B cell (primary cell): ENCODE measurements at regions not wholly inside any gene's neighbourhood (a gene's known extent, or its start where the extent isn't known, plus 50 kb on each side); places are given as distances from the start of the nearest gene placed in this dataset.

Source experiments
- ATAC-seq: fragments of 200-7000 bp; cut with Tn5 transposase; one replicate; pipeline ENCODE4 v1.10.0; 2021; ENCODE audit warnings: low read depth, mild to moderate bottlenecking, moderate number of reproducible peaks, moderate library complexity
- CTCF ChIA-PET: fragments of 350-600 bp; sonication (Branson Sonifier 250); formaldehyde crosslinking; loops from one replicate; lab custom pipeline; 2021; ENCODE audit warnings: antibody characterized with exemption, inconsistent platforms; lab: Charles Lee
- POLR2A ChIA-PET: fragments of 350-600 bp; sonication (Branson Sonifier 250); formaldehyde crosslinking; loops from one replicate; lab custom pipeline; 2021; ENCODE audit warnings: antibody characterized with exemption; lab: Charles Lee
- DNase-seq: peaks from one replicate; pipeline ENCODE4 v3.0.0; 2013
- H2AFZ ChIP-seq: 2 replicates; pipeline ENCODE4 v1.6.1; 2012; ENCODE audit warnings: mild to moderate bottlenecking, low read depth, low read length; ENCODE audit not compliant: insufficient read depth, poor library complexity, severe bottlenecking
- H3K27ac ChIP-seq, 2 donors: 1 replicate in 1 of 2; 2 replicates in 1 of 2; pipeline ENCODE4 v1.5.1; 2012 to 2013; ENCODE audit warnings: low read length in 2 of 2, mild to moderate bottlenecking in 2 of 2, moderate library complexity in 1 of 2
- H3K27me3 ChIP-seq, 4 experiments: fragments of 200-600 bp in 1 of 4; sonication (generic) in 1 of 4; replicated peaks in 1 of 4; 1 replicate in 2 of 4; 2 replicates in 2 of 4; pipeline versions ENCODE4 v1.6.1 to v1.7.0; 2013 to 2016; ENCODE audit warnings: low read length in 3 of 4, mild to moderate bottlenecking in 2 of 4, mixed read lengths in 1 of 4, moderate library complexity in 1 of 4; ENCODE audit not compliant: insufficient read depth in 4 of 4, control insufficient read depth in 3 of 4; ENCODE audit errors: control extremely low read depth in 1 of 4
- H3K36me3 ChIP-seq, 2 experiments: replicated peaks in 1 of 2; 1 replicate in 1 of 2; 2 replicates in 1 of 2; pipeline versions ENCODE4 v1.6.1 to v1.7.1; 2013; ENCODE audit warnings: low read length in 1 of 2; ENCODE audit not compliant: insufficient read depth in 2 of 2, control insufficient read depth in 1 of 2; ENCODE audit errors: control extremely low read depth in 1 of 2, extremely low read depth in 1 of 2
- H3K4me1 ChIP-seq, 2 donors: fragments of 200-600 bp in 1 of 2; sonication (generic) in 1 of 2; 1 replicate in 1 of 2; 2 replicates in 1 of 2; pipeline versions ENCODE4 v1.5.1 to v1.6.1; 2013 to 2017; ENCODE audit warnings: low read length in 2 of 2; ENCODE audit not compliant: control insufficient read depth in 2 of 2, insufficient read depth in 2 of 2
- H3K4me2 ChIP-seq: replicated peaks from 2 replicates; pipeline ENCODE3; 2012; ENCODE audit warnings: mild to moderate bottlenecking, low read depth, low read length; ENCODE audit not compliant: poor library complexity, severe bottlenecking
- H3K4me3 ChIP-seq, 5 experiments: fragments of 200-600 bp in 1 of 5; sonication (generic) in 1 of 5; 1 replicate in 3 of 5; 2 replicates in 2 of 5; pipeline versions ENCODE4 v1.5.1 to v1.7.0; 2011 to 2016; ENCODE audit warnings: low read length in 4 of 5, mild to moderate bottlenecking in 4 of 5, low read depth in 2 of 5, control low read depth in 1 of 5, moderate library complexity in 1 of 5; ENCODE audit not compliant: insufficient read depth in 1 of 5; ENCODE audit errors: control extremely low read depth in 1 of 5, extremely low read depth in 1 of 5
- H3K79me2 ChIP-seq: fragments of 200-600 bp; sonication (generic); one replicate; pipeline ENCODE4 v1.6.0; 2016; ENCODE audit warnings: low read length; ENCODE audit not compliant: control insufficient read depth, insufficient read depth
- H3K9ac ChIP-seq: fragments of 200-600 bp; sonication (generic); 2 replicates; pipeline ENCODE4 v1.6.1; 2017; ENCODE audit warnings: mild to moderate bottlenecking, low read length, moderate library complexity
- H3K9me3 ChIP-seq, 3 donors: one replicate each; pipeline versions ENCODE4 v1.6.1 to v1.7.1; 2013; ENCODE audit warnings: low read length in 2 of 3; ENCODE audit not compliant: control insufficient read depth in 2 of 3, insufficient read depth in 1 of 3; ENCODE audit errors: control extremely low read depth in 1 of 3
- H4K20me1 ChIP-seq: 2 replicates; pipeline ENCODE4 v1.6.0; 2012; ENCODE audit warnings: mild to moderate bottlenecking, low read length; ENCODE audit not compliant: insufficient read depth, control insufficient read depth, poor library complexity, severe bottlenecking
- H3K27ac Mint-ChIP-seq: one replicate; pipeline ENCODE4 v1.8.0; 2021; ENCODE audit warnings: mixed read lengths
- H3K27me3 Mint-ChIP-seq: one replicate; pipeline ENCODE4 v1.8.0; 2021; ENCODE audit warnings: mixed read lengths
- H3K4me1 Mint-ChIP-seq: one replicate; pipeline ENCODE4 v1.8.0; 2021; ENCODE audit warnings: mixed read lengths
- H3K4me3 Mint-ChIP-seq: one replicate; pipeline ENCODE4 v1.8.0; 2021; ENCODE audit warnings: mixed read lengths
- H3K9me3 Mint-ChIP-seq: one replicate; pipeline ENCODE4 v1.8.0; 2022; ENCODE audit warnings: mixed read lengths; ENCODE audit not compliant: insufficient read depth
- EZH2 ChIP-seq: IDR thresholded peaks from 2 replicates; pipeline ENCODE4 v1.6.1; 2012; ENCODE audit warnings: borderline replicate concordance, low read depth, mild to moderate bottlenecking, moderate library complexity, low read length; ENCODE audit not compliant: insufficient read depth, poor library complexity, severe bottlenecking
- WGBS: methylation state at CpG from one replicate; pipeline ENCODE4 v1.1.5; 2013; ENCODE audit warnings: missing lambda C conversion rate; ENCODE audit not compliant: insufficient coverage; 5-methylcytosine and 5-hydroxymethylcytosine counted together
- intact Hi-C: fragments of 100-400 bp; cut with micrococcal nuclease; formaldehyde crosslinking; loops from one replicate; pipeline ENCODE4 v1.10.0; 2022
- TF ChIP-seq, protein P1 (sequence below): fragments of 200-600 bp; IDR thresholded peaks from one replicate; pipeline ENCODE4 v1.8.0; 2022; ENCODE audit warnings: antibody characterized with exemption, mild to moderate bottlenecking

DNA sequence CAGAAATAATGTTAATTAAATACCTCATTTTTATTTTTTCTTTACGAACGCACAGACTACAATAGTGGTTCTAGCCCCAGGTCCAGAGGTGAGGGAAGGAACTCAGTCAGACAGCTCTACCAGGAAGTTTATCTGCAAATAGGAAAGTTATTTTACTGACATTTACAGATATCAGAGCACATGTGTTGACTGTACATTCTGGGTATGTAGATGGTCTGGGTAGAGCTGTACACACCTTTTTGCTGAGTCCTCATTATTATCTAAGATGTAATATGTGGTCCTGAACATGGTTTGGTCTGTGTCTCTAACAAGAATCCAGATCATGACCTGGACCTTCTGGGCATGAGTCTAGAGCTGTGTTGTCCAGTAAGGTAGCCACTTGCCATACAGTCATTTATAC is 74.6 kb upstream of the KIF5B start:
- ChIA-PET POLR2A (no interaction called here), CTCF (no interaction called here)
- Histone ChIP-seq H3K79me2 (no peaks in the 10 kb centered on the region), H3K27me3 (no peaks in the 10 kb centered on the region), H3K4me3 (no peak overlapping the region), H3K4me2 (no peak overlapping the region), H3K36me3 (no peaks in the 10 kb centered on the region), H4K20me1 (no peaks in the 10 kb centered on the region), H2AFZ (no peak overlapping the region), H3K9ac (no peak overlapping the region), H3K4me1 (no peaks in the 10 kb centered on the region), H3K9me3 (peaks cover 0 to 3% (median 0%) of the 10 kb centered on the region in 3 donors), H3K27ac (no peak overlapping the region)
- DNase-seq: no peak
- no CpG with 5 or more reads among the region's 2 CpGs for WGBS
- Mint-ChIP-seq H3K4me1 (no peaks in the 10 kb centered on the region), H3K27ac (no peak overlapping the region), H3K9me3 (no peaks in the 10 kb centered on the region), H3K4me3 (no peak overlapping the region), H3K27me3 (peaks cover 9% of the 10 kb centered on the region)
- ATAC-seq: no peak
- no peak for TF ChIP-seq EZH2
- TF ChIP-seq, protein P1, sequence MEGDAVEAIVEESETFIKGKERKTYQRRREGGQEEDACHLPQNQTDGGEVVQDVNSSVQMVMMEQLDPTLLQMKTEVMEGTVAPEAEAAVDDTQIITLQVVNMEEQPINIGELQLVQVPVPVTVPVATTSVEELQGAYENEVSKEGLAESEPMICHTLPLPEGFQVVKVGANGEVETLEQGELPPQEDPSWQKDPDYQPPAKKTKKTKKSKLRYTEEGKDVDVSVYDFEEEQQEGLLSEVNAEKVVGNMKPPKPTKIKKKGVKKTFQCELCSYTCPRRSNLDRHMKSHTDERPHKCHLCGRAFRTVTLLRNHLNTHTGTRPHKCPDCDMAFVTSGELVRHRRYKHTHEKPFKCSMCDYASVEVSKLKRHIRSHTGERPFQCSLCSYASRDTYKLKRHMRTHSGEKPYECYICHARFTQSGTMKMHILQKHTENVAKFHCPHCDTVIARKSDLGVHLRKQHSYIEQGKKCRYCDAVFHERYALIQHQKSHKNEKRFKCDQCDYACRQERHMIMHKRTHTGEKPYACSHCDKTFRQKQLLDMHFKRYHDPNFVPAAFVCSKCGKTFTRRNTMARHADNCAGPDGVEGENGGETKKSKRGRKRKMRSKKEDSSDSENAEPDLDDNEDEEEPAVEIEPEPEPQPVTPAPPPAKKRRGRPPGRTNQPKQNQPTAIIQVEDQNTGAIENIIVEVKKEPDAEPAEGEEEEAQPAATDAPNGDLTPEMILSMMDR: no peak
- intact Hi-C loops: no loop called here

DNA sequence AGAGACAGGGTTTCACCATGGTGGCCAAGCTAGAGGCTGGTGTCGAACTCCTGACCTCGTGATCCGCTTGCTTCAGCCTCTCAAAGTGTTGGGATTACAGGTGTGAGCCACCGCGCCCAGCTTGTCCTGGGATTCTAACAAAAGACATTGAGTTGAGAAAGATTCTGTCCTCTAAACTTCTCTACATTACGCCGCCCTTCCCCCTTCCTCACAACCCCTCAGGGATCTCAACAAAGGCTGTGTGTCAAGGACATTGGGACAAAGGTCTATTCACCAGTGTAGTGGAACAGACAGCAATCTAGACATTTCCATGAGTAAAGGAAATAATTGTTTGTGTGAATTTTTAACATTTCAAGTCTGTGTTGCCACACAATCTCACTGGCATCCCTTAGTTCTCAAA is 68.8 kb upstream of the KIF5B start:
- Histone ChIP-seq H3K27ac (no peak overlapping the region), H3K4me3 (no peak overlapping the region), H3K36me3 (no peaks in the 10 kb centered on the region), H3K27me3 (no peaks in the 10 kb centered on the region), H3K79me2 (no peaks in the 10 kb centered on the region), H3K4me1 (no peaks in the 10 kb centered on the region), H3K9me3 (peaks cover 0 to 19% (median 10%) of the 10 kb centered on the region in 3 donors), H3K9ac (no peak overlapping the region), H2AFZ (no peak overlapping the region), H3K4me2 (no peak overlapping the region), H4K20me1 (no peaks in the 10 kb centered on the region)
- no peak for ATAC-seq
- no peak for TF ChIP-seq EZH2
- TF ChIP-seq, protein P1: no peak
- no peak overlapping the region for H3K4me3 Mint-ChIP-seq
- H3K27ac Mint-ChIP-seq: no peak overlapping the region
- intact Hi-C loops: no loop called here
- POLR2A ChIA-PET: no interaction called here
- WGBS: 92% methylated on average over 5 of the region's 7 CpGs
- CTCF ChIA-PET: no interaction called here
- peaks cover 6% of the 10 kb centered on the region for H3K9me3 Mint-ChIP-seq
- no peaks in the 10 kb centered on the region for H3K4me1 Mint-ChIP-seq
- DNase-seq: no peak
- peaks cover 21% of the 10 kb centered on the region for H3K27me3 Mint-ChIP-seq
